ENCODE measurements at regions not wholly inside any gene's neighbourhood (a gene's known extent, or its start where the extent isn't known, plus 50 kb on each side); places are given as distances from the start of the nearest gene placed in this dataset.

DNA sequence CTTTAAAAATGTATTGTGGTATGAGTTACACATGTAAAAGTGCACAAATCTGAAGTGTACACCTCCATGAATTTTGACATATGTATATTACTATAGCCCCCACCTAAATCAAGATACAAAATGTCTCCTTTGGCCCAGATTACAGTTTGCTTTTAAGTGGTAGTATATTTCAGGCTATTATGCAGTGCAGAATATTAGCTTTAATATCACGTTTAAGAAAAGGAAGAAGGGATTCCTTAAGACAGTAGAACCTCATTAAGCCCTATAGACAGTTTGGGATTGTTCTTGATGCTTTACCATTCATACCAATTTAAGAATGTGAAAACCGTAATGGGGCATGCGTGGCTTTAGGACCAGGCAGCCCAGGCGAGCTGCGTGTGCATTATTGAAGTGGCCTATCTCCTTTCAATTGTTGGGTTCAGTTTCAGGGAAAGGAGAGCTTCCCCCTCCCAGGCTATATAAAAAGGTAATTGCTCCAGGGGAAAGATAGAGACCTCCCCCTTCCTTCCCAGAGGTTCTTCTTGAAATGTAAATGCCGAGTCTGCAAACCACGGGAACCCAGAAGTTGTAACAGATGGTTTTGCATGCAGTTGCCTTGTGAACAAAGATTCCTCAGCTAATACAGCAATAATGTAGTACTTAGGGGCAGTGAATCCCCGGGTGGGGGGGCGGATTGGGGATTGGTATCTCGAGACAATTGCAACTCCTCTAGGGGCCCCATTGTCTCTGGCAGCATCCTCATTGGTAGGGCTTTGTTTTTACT is 106.1 kb downstream of the UCHL1 start:
- TF ChIP-seq, protein P1, sequence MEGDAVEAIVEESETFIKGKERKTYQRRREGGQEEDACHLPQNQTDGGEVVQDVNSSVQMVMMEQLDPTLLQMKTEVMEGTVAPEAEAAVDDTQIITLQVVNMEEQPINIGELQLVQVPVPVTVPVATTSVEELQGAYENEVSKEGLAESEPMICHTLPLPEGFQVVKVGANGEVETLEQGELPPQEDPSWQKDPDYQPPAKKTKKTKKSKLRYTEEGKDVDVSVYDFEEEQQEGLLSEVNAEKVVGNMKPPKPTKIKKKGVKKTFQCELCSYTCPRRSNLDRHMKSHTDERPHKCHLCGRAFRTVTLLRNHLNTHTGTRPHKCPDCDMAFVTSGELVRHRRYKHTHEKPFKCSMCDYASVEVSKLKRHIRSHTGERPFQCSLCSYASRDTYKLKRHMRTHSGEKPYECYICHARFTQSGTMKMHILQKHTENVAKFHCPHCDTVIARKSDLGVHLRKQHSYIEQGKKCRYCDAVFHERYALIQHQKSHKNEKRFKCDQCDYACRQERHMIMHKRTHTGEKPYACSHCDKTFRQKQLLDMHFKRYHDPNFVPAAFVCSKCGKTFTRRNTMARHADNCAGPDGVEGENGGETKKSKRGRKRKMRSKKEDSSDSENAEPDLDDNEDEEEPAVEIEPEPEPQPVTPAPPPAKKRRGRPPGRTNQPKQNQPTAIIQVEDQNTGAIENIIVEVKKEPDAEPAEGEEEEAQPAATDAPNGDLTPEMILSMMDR (IDR thresholded peaks at IDR 0.05): no peak
- TF ChIP-seq POLR2A (IDR thresholded peaks at IDR 0.05; ENCODE audit: low read depth): no peak

Measured in esophagus muscularis mucosa (tissue), 3 donors.